GM12878 (cell line): ENCODE measurements at regions not wholly inside any gene's neighbourhood (a gene's known extent, or its start where the extent isn't known, plus 50 kb on each side); places are given as distances from the start of the nearest gene placed in this dataset.

Experiments used
- ATAC-seq: fragments of 200-7000 bp; cut with Tn5 transposase; 3 replicates; pipeline ENCODE4 v1.9.1; 2020; ENCODE audit warnings: mild to moderate bottlenecking, moderate library complexity
- BruUV-seq: library from RNA; stranded (reverse); fragments of 400-500 nt; replicated peaks from 2 replicates; lab custom pipeline; 2021; lab: Mats Ljungman, UMichigan
- CTCF ChIA-PET: fragments of 300-600 bp; sonication (Branson Sonifier 250); formaldehyde crosslinking; extraction: SDS; loops from one replicate; lab custom pipeline; 2021; ENCODE audit warnings: inconsistent platforms; lab: Yijun Ruan, JAX
- POLR2A ChIA-PET: fragments of 350-600 bp; formaldehyde crosslinking; extraction: SDS; loops from one replicate; lab custom pipeline; 2021; ENCODE audit warnings: inconsistent platforms; lab: Charles Lee
- RAD21 ChIA-PET: fragments of 300-600 bp; sonication (Branson Sonifier 250); formaldehyde crosslinking; loops from one replicate; lab custom pipeline; 2023; ENCODE audit warnings: antibody characterized with exemption; ENCODE audit not compliant: unreplicated experiment; lab: Charles Lee
- SMC1A ChIA-PET: fragments of 300-600 bp; sonication (Branson Sonifier 250); formaldehyde crosslinking; loops from one replicate; lab custom pipeline; 2023; ENCODE audit not compliant: unreplicated experiment, uncharacterized antibody; lab: Charles Lee
- DNase-seq: peaks from one replicate; pipeline ENCODE4 v3.0.0-alpha.2; 2011; ENCODE audit warnings: low read depth, low spot score
- FAIRE-seq: peaks from 3 replicates; lab custom pipeline; 2011; peaks lifted over from hg19 to GRCh38; lab: Jason Lieb, UNC
- H2AFZ ChIP-seq: 2 replicates; pipeline ENCODE4 v1.6.0; 2011; ENCODE audit warnings: low read depth, low read length, control low read depth; ENCODE audit not compliant: control insufficient read depth
- H3K27ac ChIP-seq: 2 replicates; pipeline ENCODE4 v1.5.1; 2011; ENCODE audit warnings: control low read depth; ENCODE audit not compliant: control insufficient read depth, insufficient read depth
- H3K27me3 ChIP-seq, 2 experiments: replicated peaks in 1 of 2; 2 replicates each; pipeline versions ENCODE4 v1.6.0 to v1.6.1; 2011; ENCODE audit warnings: low read length in 1 of 2; ENCODE audit not compliant: control insufficient read depth in 2 of 2, insufficient read depth in 2 of 2
- H3K36me3 ChIP-seq, 2 experiments: 2 replicates each; pipeline ENCODE4 v1.5.1; 2011; ENCODE audit warnings: low read length in 1 of 2; ENCODE audit not compliant: control insufficient read depth in 2 of 2, insufficient read depth in 2 of 2
- H3K4me1 ChIP-seq: 2 replicates; pipeline ENCODE4 v1.6.1; 2011; ENCODE audit warnings: mild to moderate bottlenecking, low read length, moderate library complexity, mixed read lengths; ENCODE audit not compliant: control insufficient read depth, insufficient read depth
- H3K4me2 ChIP-seq: 2 replicates; pipeline ENCODE4 v1.6.0; 2011; ENCODE audit warnings: control low read depth; ENCODE audit not compliant: control insufficient read depth, insufficient read depth
- H3K4me3 ChIP-seq: fragments of 200-600 bp; sonication (generic); 2 replicates; pipeline ENCODE4 v1.5.1; 2016
- H3K79me2 ChIP-seq: 2 replicates; pipeline ENCODE4 v1.6.0; 2011; ENCODE audit warnings: low read length; ENCODE audit not compliant: control insufficient read depth, insufficient read depth
- H3K9ac ChIP-seq: 2 replicates; pipeline ENCODE4 v1.8.0; 2011; ENCODE audit warnings: low read length, control low read depth, mixed read lengths; ENCODE audit not compliant: control insufficient read depth, insufficient read depth
- H3K9me3 ChIP-seq: replicated peaks from 3 replicates; pipeline ENCODE4 v1.5.1; 2011; ENCODE audit warnings: mild to moderate bottlenecking, low read length; ENCODE audit not compliant: control insufficient read depth, insufficient read depth
- H4K20me1 ChIP-seq: 2 replicates; pipeline ENCODE4 v1.6.0; 2011; ENCODE audit not compliant: control insufficient read depth, insufficient read depth
- BRCA1 ChIP-seq: IDR thresholded peaks from 2 replicates; pipeline ENCODE4 v1.6.1; 2011; ENCODE audit warnings: low read depth, low read length, improper control_type of control experiment
- CBX3 ChIP-seq: fragments of 200-600 bp; sonication (generic); IDR thresholded peaks from 2 replicates; pipeline ENCODE4 v1.6.1; 2016; ENCODE audit warnings: low read depth, borderline replicate concordance
- DPF2 ChIP-seq: fragments of 450-650 bp; IDR thresholded peaks from 2 replicates; pipeline ENCODE4 v1.6.1; 2017; ENCODE audit warnings: mild to moderate bottlenecking
- FOS ChIP-seq: IDR thresholded peaks from 3 replicates; pipeline ENCODE4 v1.6.1; 2011; ENCODE audit warnings: borderline replicate concordance; ENCODE audit not compliant: insufficient read length; ENCODE audit errors: extremely low read depth
- GABPA ChIP-seq: IDR thresholded peaks from 2 replicates; pipeline ENCODE4 v1.6.1; 2014; ENCODE audit warnings: antibody characterized with exemption, low read depth, mild to moderate bottlenecking, inconsistent platforms
- HDAC6 ChIP-seq: fragments of 200-600 bp; sonication (generic); IDR thresholded peaks from one replicate; pipeline ENCODE4 v1.8.0; 2017; ENCODE audit warnings: antibody characterized with exemption; ENCODE audit not compliant: unreplicated experiment
- HDGF ChIP-seq: fragments of 450-650 bp; IDR thresholded peaks from 2 replicates; pipeline ENCODE4 v1.6.1; 2016; ENCODE audit warnings: antibody characterized with exemption
- MTA2 ChIP-seq: fragments of 450-650 bp; IDR thresholded peaks from 2 replicates; pipeline ENCODE4 v1.6.1; 2016; ENCODE audit warnings: low read depth, mild to moderate bottlenecking, moderate library complexity
- NFYB ChIP-seq: IDR thresholded peaks from 2 replicates; pipeline ENCODE4 v1.6.1; 2011; ENCODE audit warnings: low read depth, mild to moderate bottlenecking, low read length, improper control_type of control experiment, moderate library complexity; ENCODE audit not compliant: insufficient read depth
- NR2C1 ChIP-seq: fragments of 450-650 bp; IDR thresholded peaks from 2 replicates; pipeline ENCODE4 v1.6.1; 2017; ENCODE audit warnings: antibody characterized with exemption, mild to moderate bottlenecking, moderate library complexity
- NRF1 ChIP-seq: conservative IDR thresholded peaks from 2 replicates; pipeline ENCODE4 v1.6.1; 2011; ENCODE audit warnings: mild to moderate bottlenecking, low read depth, low read length, improper control_type of control experiment
- PAX5 ChIP-seq: IDR thresholded peaks from 2 replicates; pipeline ENCODE4 v1.6.1; 2011; ENCODE audit warnings: low read depth, low read length, borderline replicate concordance
- RAD51 ChIP-seq: fragments of 450-650 bp; IDR thresholded peaks from 2 replicates; pipeline ENCODE4 v1.6.1; 2016; ENCODE audit warnings: moderate library complexity, mild to moderate bottlenecking, inconsistent platforms
- SUPT20H ChIP-seq: IDR thresholded peaks from 2 replicates; pipeline ENCODE4 v1.6.1; 2011; ENCODE audit warnings: low read depth, mild to moderate bottlenecking, low read length, moderate library complexity, borderline replicate concordance; ENCODE audit not compliant: control insufficient read depth
- YY1 ChIP-seq: IDR thresholded peaks from 2 replicates; pipeline ENCODE4 v1.6.1; 2011; ENCODE audit warnings: low read depth, mild to moderate bottlenecking, low read length
- ZBED1 ChIP-seq: IDR thresholded peaks from 2 replicates; pipeline ENCODE4 v1.6.1; 2016; ENCODE audit warnings: borderline replicate concordance
- WGBS: methylation state at CpG from one replicate; pipeline ENCODE4 v1.1.6; 2016; ENCODE audit warnings: low lambda C conversion rate; ENCODE audit not compliant: insufficient replicate concordance, insufficient coverage; ENCODE audit errors: missing lambda C conversion rate; 5-methylcytosine and 5-hydroxymethylcytosine counted together
- in situ Hi-C: fragments of 300-500 bp; cut with MboI; formaldehyde crosslinking; loops from 9 replicates; pipeline ENCODE4 v1.14.3; 2018; ENCODE audit warnings: mixed read lengths
- intact Hi-C: fragments of 100-400 bp; cut with micrococcal nuclease; formaldehyde crosslinking; loops from one replicate; pipeline ENCODE4 v1.14.2; 2022; ENCODE audit not compliant: unreplicated experiment
- TF ChIP-seq, protein P1 (sequence below): fragments of 150-350 bp; IDR thresholded peaks from 2 replicates; pipeline ENCODE4 v1.6.1; 2014; ENCODE audit warnings: mild to moderate bottlenecking, low read depth, low read length

GRCh38 chr12:113667676-113668356, 196.1 kb upstream of the LHX5 start:
- no peak for TF ChIP-seq SUPT20H
- no peak for TF ChIP-seq NFYB
- TF ChIP-seq GABPA = no peak
- no peak for TF ChIP-seq RAD51
- no peak for TF ChIP-seq CBX3
- no peak for TF ChIP-seq MTA2
- no peak for TF ChIP-seq NR2C1
- TF ChIP-seq DPF2 = no peak
- no peak for TF ChIP-seq HDGF
- TF ChIP-seq HDAC6 = no peak
- TF ChIP-seq NRF1 = no peak
- TF ChIP-seq BRCA1 = no peak
- no peak for TF ChIP-seq FOS
- TF ChIP-seq YY1 = no peak
- TF ChIP-seq ZBED1 = no peak
- no peak for TF ChIP-seq PAX5
- TF ChIP-seq, protein P1, sequence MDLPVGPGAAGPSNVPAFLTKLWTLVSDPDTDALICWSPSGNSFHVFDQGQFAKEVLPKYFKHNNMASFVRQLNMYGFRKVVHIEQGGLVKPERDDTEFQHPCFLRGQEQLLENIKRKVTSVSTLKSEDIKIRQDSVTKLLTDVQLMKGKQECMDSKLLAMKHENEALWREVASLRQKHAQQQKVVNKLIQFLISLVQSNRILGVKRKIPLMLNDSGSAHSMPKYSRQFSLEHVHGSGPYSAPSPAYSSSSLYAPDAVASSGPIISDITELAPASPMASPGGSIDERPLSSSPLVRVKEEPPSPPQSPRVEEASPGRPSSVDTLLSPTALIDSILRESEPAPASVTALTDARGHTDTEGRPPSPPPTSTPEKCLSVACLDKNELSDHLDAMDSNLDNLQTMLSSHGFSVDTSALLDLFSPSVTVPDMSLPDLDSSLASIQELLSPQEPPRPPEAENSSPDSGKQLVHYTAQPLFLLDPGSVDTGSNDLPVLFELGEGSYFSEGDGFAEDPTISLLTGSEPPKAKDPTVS = no peak
- BruUV-seq = no TSS peak
- H2AFZ ChIP-seq = no peak overlapping the region
- H3K79me2 ChIP-seq = no peaks in the 10 kb centered on the region
- WGBS = 22% methylated on average over 6 of the region's 6 CpGs
- FAIRE-seq (no peak), ATAC-seq (no peak), DNase-seq (no peak)
- H3K27me3 ChIP-seq = peaks cover 2 to 7% of the 10 kb centered on the region in 2 experiments; a peak in 2 of 4 replicates
- ChIA-PET CTCF (no interaction called here), POLR2A (no interaction called here), SMC1A (no interaction called here), RAD21 (no interaction called here)
- H3K4me1 ChIP-seq = no peaks in the 10 kb centered on the region
- no peaks in the 10 kb centered on the region for H3K9me3 ChIP-seq
- H4K20me1 ChIP-seq = 0 out of 2 replicates have a peak, but pooled peaks cover 3% of the 10 kb centered on the region
- H3K27ac ChIP-seq = no peak overlapping the region
- H3K9ac ChIP-seq = no peak overlapping the region
- no peak overlapping the region for H3K4me2 ChIP-seq
- in situ Hi-C loops = no loop called here
- H3K36me3 ChIP-seq = no peaks in the 10 kb centered on the region
- intact Hi-C loops = no loop called here
- H3K4me3 ChIP-seq = no peak overlapping the region
